H1 (cell line): ENCODE measurements at regions not wholly inside any gene's neighbourhood (a gene's known extent, or its start where the extent isn't known, plus 50 kb on each side); places are given as distances from the start of the nearest gene placed in this dataset.

Experiments
- CTCF ChIA-PET: fragments of 300-600 bp; sonication (Branson Sonifier 250); formaldehyde crosslinking; loops from one replicate; lab custom pipeline; 2021; ENCODE audit not compliant: partially characterized antibody; lab: Charles Lee
- POLR2A ChIA-PET: fragments of 300-600 bp; sonication (Branson Sonifier 250); formaldehyde crosslinking; loops from one replicate; lab custom pipeline; 2021; ENCODE audit warnings: inconsistent platforms; ENCODE audit not compliant: partially characterized antibody; lab: Charles Lee
- DNase-seq, 2 experiments: peaks; one replicate each; pipeline versions ENCODE4 v3.0.0 to v3.0.0-alpha.2; 2010 to 2022; ENCODE audit warnings: low spot score in 2 of 2, low read depth in 1 of 2, mixed read lengths in 1 of 2
- FAIRE-seq: peaks from 2 replicates; lab custom pipeline; 2011; peaks lifted over from hg19 to GRCh38; lab: Jason Lieb, UNC
- H2AFZ ChIP-seq: 2 replicates; pipeline ENCODE4 v1.8.1; 2012; ENCODE audit warnings: low read length, inconsistent platforms
- H2AK5ac ChIP-seq: 2 replicates; pipeline ENCODE4 v1.6.1; 2013; ENCODE audit warnings: low read depth, low read length
- H2BK120ac ChIP-seq: replicated peaks from 2 replicates; pipeline ENCODE3; 2013; ENCODE audit warnings: low read depth, low read length, inconsistent platforms
- H2BK12ac ChIP-seq: 2 replicates; pipeline ENCODE4 v1.6.1; 2013; ENCODE audit warnings: low read depth, low read length
- H2BK15ac ChIP-seq: 2 replicates; pipeline ENCODE4 v1.6.1; 2013; ENCODE audit warnings: low read length
- H2BK20ac ChIP-seq: 2 replicates; pipeline ENCODE4 v1.6.1; 2013; ENCODE audit warnings: low read length
- H2BK5ac ChIP-seq: 2 replicates; pipeline ENCODE4 v1.6.1; 2013; ENCODE audit warnings: low read depth, low read length
- H3K14ac ChIP-seq: 2 replicates; pipeline ENCODE4 v1.6.1; 2013; ENCODE audit warnings: inconsistent platforms; ENCODE audit not compliant: insufficient read length
- H3K18ac ChIP-seq: 2 replicates; pipeline ENCODE4 v1.6.1; 2013; ENCODE audit warnings: low read length; ENCODE audit errors: extremely low read depth
- H3K23ac ChIP-seq: 2 replicates; pipeline ENCODE4 v1.6.1; 2013; ENCODE audit warnings: inconsistent platforms; ENCODE audit not compliant: insufficient read length
- H3K23me2 ChIP-seq: 2 replicates; pipeline ENCODE4 v1.6.1; 2013; ENCODE audit warnings: low read depth, low read length
- H3K27ac ChIP-seq: 2 replicates; pipeline ENCODE4 v1.6.1; 2011; ENCODE audit warnings: low read depth, low read length, inconsistent platforms
- H3K27me3 ChIP-seq, 4 experiments: replicated peaks in 1 of 4; 1 replicate in 1 of 4; 2 replicates in 3 of 4; pipeline versions ENCODE4 v1.6.1 to v1.8.1; 2011 to 2013; ENCODE audit warnings: low read length in 3 of 4, mild to moderate bottlenecking in 3 of 4, inconsistent platforms in 2 of 4, mixed read lengths in 2 of 4, moderate library complexity in 1 of 4; ENCODE audit not compliant: control insufficient read depth in 3 of 4, insufficient read depth in 3 of 4; ENCODE audit errors: extremely low read depth in 1 of 4
- H3K36me3 ChIP-seq, 4 experiments: 2 replicates each; pipeline versions ENCODE4 v1.6.1 to v1.8.1; 2011 to 2013; ENCODE audit warnings: mild to moderate bottlenecking in 4 of 4, low read length in 3 of 4, moderate library complexity in 2 of 4, control low read depth in 1 of 4, inconsistent platforms in 1 of 4; ENCODE audit not compliant: insufficient read depth in 4 of 4, control insufficient read depth in 2 of 4
- H3K4ac ChIP-seq: replicated peaks from 2 replicates; pipeline ENCODE3; 2013; ENCODE audit warnings: low read length, low read depth, mixed read lengths, inconsistent platforms; ENCODE audit not compliant: insufficient read length
- H3K4me1 ChIP-seq, 4 experiments: replicated peaks in 1 of 4; 1 replicate in 1 of 4; 2 replicates in 3 of 4; pipeline versions ENCODE4 v1.6.1 to v1.8.1; 2011 to 2013; ENCODE audit warnings: low read length in 3 of 4, inconsistent platforms in 2 of 4, mixed read lengths in 1 of 4; ENCODE audit not compliant: insufficient read depth in 4 of 4, control insufficient read depth in 3 of 4
- H3K4me2 ChIP-seq, 2 experiments: 2 replicates each; pipeline versions ENCODE4 v1.6.1 to v1.8.1; 2011 to 2013; ENCODE audit warnings: low read depth in 2 of 2, low read length in 2 of 2, control low read depth in 1 of 2, inconsistent platforms in 1 of 2, mild to moderate bottlenecking in 1 of 2; ENCODE audit not compliant: insufficient read depth in 1 of 2
- H3K4me3 ChIP-seq, 4 experiments: fragments of 200-600, 300-600 bp in 1 of 4; sonication (generic), shearing (Covaris generic), sonication (Bioruptor Twin) in 1 of 4; 2 replicates each; pipeline versions ENCODE4 v1.5.1 to v1.8.1; 2011 to 2016; ENCODE audit warnings: low read length in 4 of 4, low read depth in 3 of 4, control low read depth in 2 of 4, inconsistent platforms in 2 of 4, mild to moderate bottlenecking in 2 of 4, mixed read lengths in 1 of 4, moderate library complexity in 1 of 4; ENCODE audit not compliant: insufficient read depth in 2 of 4; ENCODE audit errors: extremely low read depth in 1 of 4
- H3K56ac ChIP-seq: replicated peaks from 2 replicates; pipeline ENCODE3; 2013; ENCODE audit warnings: low read depth, mild to moderate bottlenecking, mixed read lengths, low read length, inconsistent platforms; ENCODE audit not compliant: insufficient read length
- H3K79me1 ChIP-seq: 2 replicates; pipeline ENCODE4 v1.6.1; 2013; ENCODE audit warnings: low read depth, low read length, control low read depth
- H3K79me2 ChIP-seq, 2 experiments: 2 replicates each; pipeline versions ENCODE4 v1.6.1 to v1.8.1; 2012 to 2013; ENCODE audit warnings: low read length in 2 of 2, mild to moderate bottlenecking in 2 of 2, inconsistent platforms in 1 of 2; ENCODE audit not compliant: insufficient read depth in 2 of 2, control insufficient read depth in 1 of 2
- H3K9ac ChIP-seq, 4 experiments: replicated peaks in 1 of 4; 1 replicate in 1 of 4; 2 replicates in 3 of 4; pipeline versions ENCODE4 v1.6.1 to v1.8.1; 2011 to 2013; ENCODE audit warnings: low read depth in 3 of 4, low read length in 3 of 4, control low read depth in 2 of 4, mild to moderate bottlenecking in 2 of 4, moderate library complexity in 2 of 4, inconsistent platforms in 1 of 4; ENCODE audit errors: extremely low read depth in 1 of 4
- H3K9me3 ChIP-seq, 2 experiments: 2 replicates each; pipeline versions ENCODE4 v1.6.1 to v1.8.1; 2012 to 2013; ENCODE audit warnings: mild to moderate bottlenecking in 2 of 2, moderate library complexity in 2 of 2, control low read depth in 1 of 2, inconsistent platforms in 1 of 2, low read depth in 1 of 2, low read length in 1 of 2, mixed read lengths in 1 of 2; ENCODE audit not compliant: insufficient read depth in 2 of 2
- H4K20me1 ChIP-seq, 2 experiments: replicated peaks in 1 of 2; 2 replicates each; pipeline versions ENCODE3 to v1.8.1; 2011 to 2013; ENCODE audit warnings: inconsistent platforms in 2 of 2, low read length in 2 of 2, mild to moderate bottlenecking in 1 of 2; ENCODE audit not compliant: insufficient read depth in 2 of 2, control insufficient read depth in 1 of 2
- H4K5ac ChIP-seq: 2 replicates; pipeline ENCODE4 v1.6.1; 2013; ENCODE audit warnings: low read length, low read depth, mixed read lengths, inconsistent platforms; ENCODE audit not compliant: insufficient read length
- H4K8ac ChIP-seq: 2 replicates; pipeline ENCODE4 v1.8.0; 2013; ENCODE audit warnings: mild to moderate bottlenecking, moderate library complexity, low read length, inconsistent platforms; ENCODE audit not compliant: insufficient read depth; ENCODE audit errors: extremely low read depth
- H4K91ac ChIP-seq: replicated peaks from 2 replicates; pipeline ENCODE3; 2013; ENCODE audit warnings: low read length, mixed read lengths, inconsistent platforms; ENCODE audit not compliant: insufficient read length
- CREB1 ChIP-seq: IDR thresholded peaks from 2 replicates; pipeline ENCODE4 v1.6.1; 2012; ENCODE audit warnings: inconsistent platforms
- WGBS, 2 experiments: shearing (Covaris generic) in 1 of 2; methylation state at CpG; one replicate each; pipeline versions ENCODE4 v1.1.6 to v1.1.7; 2013 to 2015; ENCODE audit warnings: low lambda C conversion rate in 2 of 2, mixed read lengths in 2 of 2, inconsistent platforms in 1 of 2, low coverage in 1 of 2, missing lambda C conversion rate in 1 of 2; ENCODE audit not compliant: insufficient replicate concordance in 2 of 2, insufficient coverage in 1 of 2, insufficient read length in 1 of 2; ENCODE audit errors: extremely low coverage in 1 of 2, missing lambda C conversion rate in 1 of 2; 5-methylcytosine and 5-hydroxymethylcytosine counted together

DNA sequence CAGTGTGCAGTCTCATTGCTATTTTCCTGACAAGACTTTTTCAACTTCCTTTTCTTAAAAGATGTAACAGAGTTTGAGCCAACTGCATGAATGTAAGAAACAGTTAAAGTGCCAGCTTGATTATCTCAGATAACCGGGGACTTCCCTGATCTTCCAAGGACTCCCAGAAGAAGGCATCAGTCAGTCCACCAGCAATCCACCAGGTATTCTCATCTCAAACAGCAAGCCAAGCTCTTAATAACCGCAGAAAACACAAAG lies 350.1 kb downstream of the LIG4 start:
- Histone ChIP-seq H3K18ac (no peak overlapping the region), H2BK5ac (no peak overlapping the region), H4K91ac (no peak overlapping the region), H3K36me3 (no peaks in the 10 kb centered on the region), H4K20me1 (peaks cover 4 to 9% of the 10 kb centered on the region in 2 experiments), H3K27me3 (peaks cover 0 to 36% (median 20%) of the 10 kb centered on the region in 4 experiments; a peak in 6 of 7 replicates), H2AFZ (no peak overlapping the region), H3K9me3 (no peaks in the 10 kb centered on the region), H3K4me3 (peak overlapping the region in 3 of 4 experiments; percentile 75 to 85 (median 75); a peak in 5 of 8 replicates), H2BK20ac (no peak overlapping the region), H3K23me2 (peaks cover 18% of the 10 kb centered on the region), H3K56ac (no peak overlapping the region), H2BK15ac (no peak overlapping the region), H3K4ac (no peak overlapping the region), H3K79me1 (no peaks in the 10 kb centered on the region), H4K8ac (no peak overlapping the region), H3K9ac (no peak overlapping the region), H3K79me2 (peaks cover 0 to 10% of the 10 kb centered on the region in 2 experiments; a peak in 2 of 4 replicates), H2BK12ac (no peak overlapping the region), H2AK5ac (no peak overlapping the region), H3K23ac (no peak overlapping the region), H3K4me1 (peaks cover 0 to 5% (median 0%) of the 10 kb centered on the region in 4 experiments; a peak in 4 of 7 replicates), H3K27ac (no peak overlapping the region), H2BK120ac (no peak overlapping the region), H3K14ac (no peak overlapping the region), H4K5ac (no peak overlapping the region), H3K4me2 (peak overlapping the region; percentile 90 to 98)
- WGBS, 2 experiments: 66% methylated on average over 2 of the region's 2 CpGs; no CpG with 5 or more reads in 1 of the 2 experiments
- DNase-seq: no peak
- no peak for FAIRE-seq
- TF ChIP-seq CREB1: no peak
- POLR2A ChIA-PET: no interaction called here
- CTCF ChIA-PET: interaction anchor here (1.4 kb wide), 1 partner anchor 290 kb away, joined by 6 read pairs; no protein-coding TSS in a partner anchor
